ENCODE measurements at regions not wholly inside any gene's neighbourhood (a gene's known extent, or its start where the extent isn't known, plus 50 kb on each side); places are given as distances from the start of the nearest gene placed in this dataset.

- WGBS = 52% methylated on average over 4 of the region's 4 CpGs
- intact Hi-C loops (cut with DNase I) = no loop called here
- Histone ChIP-seq H3K9me3 (ENCODE audit: control insufficient read depth, low read length) (no peaks in the 10 kb centered on the region), H3K27me3 (ENCODE audit: control insufficient read depth, insufficient read depth) (no peaks in the 10 kb centered on the region), H3K4me1 (ENCODE audit: control insufficient read depth, insufficient read depth, low read length) (peaks cover 2% of the 10 kb centered on the region), H3K4me3 (ENCODE audit: low read length) (no peak overlapping the region), H3K27ac (ENCODE audit: low read length) (peak overlapping the region; percentile 75)
- ATAC-seq (no peak), DNase-seq (no peak)
These were observed 119.2 kb downstream of the TM2D1 start for GRCh38 chr1:61605607-61606321.

- WGBS = 73% methylated on average over 1 of the region's 1 CpG
These were observed 120.3 kb downstream of the TM2D1 start for GRCh38 chr1:61604684-61605083.

GRCh38 chr1:61604261-61604660, 120.7 kb downstream of the TM2D1 start:
- WGBS = 94% methylated on average over 4 of the region's 4 CpGs
- Histone ChIP-seq H3K4me1 (ENCODE audit: control insufficient read depth, insufficient read depth, low read length) (peaks cover 2% of the 10 kb centered on the region), H3K27ac (ENCODE audit: low read length) (no peak overlapping the region), H3K9me3 (ENCODE audit: control insufficient read depth, low read length) (no peaks in the 10 kb centered on the region), H3K27me3 (ENCODE audit: control insufficient read depth, insufficient read depth) (no peaks in the 10 kb centered on the region), H3K4me3 (ENCODE audit: low read length) (no peak overlapping the region)
- no peak for ATAC-seq
- DNase-seq = no peak
- intact Hi-C loops (cut with DNase I) = no loop called here

More at GRCh38 chr1:61604684-61605083, 120.3 kb downstream of the TM2D1 start:
- Histone ChIP-seq H3K9me3 (ENCODE audit: control insufficient read depth, low read length) (no peaks in the 10 kb centered on the region), H3K4me1 (ENCODE audit: control insufficient read depth, insufficient read depth, low read length) (peaks cover 2% of the 10 kb centered on the region), H3K27ac (ENCODE audit: low read length) (no peak overlapping the region), H3K4me3 (ENCODE audit: low read length) (no peak overlapping the region), H3K27me3 (ENCODE audit: control insufficient read depth, insufficient read depth) (no peaks in the 10 kb centered on the region)
- intact Hi-C loops (cut with DNase I) = no loop called here
- ATAC-seq (no peak), DNase-seq (no peak)

GRCh38 chr1:61602663-61603062, 122.3 kb downstream of the TM2D1 start:
- no peak overlapping the region for H3K4me3 ChIP-seq (ENCODE audit: low read length)
- WGBS = 84% methylated on average over 3 of the region's 3 CpGs
- H3K4me1 ChIP-seq (ENCODE audit: control insufficient read depth, insufficient read depth, low read length) = peaks cover 2% of the 10 kb centered on the region
- H3K27ac ChIP-seq (ENCODE audit: low read length) = no peak overlapping the region
- intact Hi-C loops (cut with DNase I) = no loop called here
- no peak for ATAC-seq
- no peaks in the 10 kb centered on the region for H3K27me3 ChIP-seq (ENCODE audit: control insufficient read depth, insufficient read depth)
- DNase-seq = no peak
- H3K9me3 ChIP-seq (ENCODE audit: control insufficient read depth, low read length) = no peaks in the 10 kb centered on the region

- 96% methylated on average over 2 of the region's 2 CpGs for WGBS
- intact Hi-C loops (cut with DNase I) = no loop called here
- Histone ChIP-seq H3K27me3 (ENCODE audit: control insufficient read depth, insufficient read depth) (no peaks in the 10 kb centered on the region), H3K4me1 (ENCODE audit: control insufficient read depth, insufficient read depth, low read length) (no peaks in the 10 kb centered on the region), H3K27ac (ENCODE audit: low read length) (no peak overlapping the region), H3K4me3 (ENCODE audit: low read length) (no peak overlapping the region), H3K9me3 (ENCODE audit: control insufficient read depth, low read length) (no peaks in the 10 kb centered on the region)
- ATAC-seq (no peak), DNase-seq (no peak)
These were observed 127.3 kb downstream of the TM2D1 start for GRCh38 chr1:61597601-61598000.

- ATAC-seq = no peak
- no peaks in the 10 kb centered on the region for H3K27me3 ChIP-seq (ENCODE audit: control insufficient read depth, insufficient read depth)
- intact Hi-C loops (cut with DNase I) = no loop called here
- H3K4me1 ChIP-seq (ENCODE audit: control insufficient read depth, insufficient read depth, low read length) = no peaks in the 10 kb centered on the region
- H3K9me3 ChIP-seq (ENCODE audit: control insufficient read depth, low read length) = no peaks in the 10 kb centered on the region
- DNase-seq = no peak
- H3K27ac ChIP-seq (ENCODE audit: low read length) = no peak overlapping the region
- WGBS = 98% methylated on average over 4 of the region's 4 CpGs
- H3K4me3 ChIP-seq (ENCODE audit: low read length) = no peak overlapping the region
These were observed 131.6 kb downstream of the TM2D1 start for GRCh38 chr1:61593331-61593730.

- intact Hi-C loops (cut with DNase I) = no loop called here
- WGBS = 62% methylated on average over 9 of the region's 9 CpGs
- Histone ChIP-seq H3K4me1 (ENCODE audit: control insufficient read depth, insufficient read depth, low read length) (no peaks in the 10 kb centered on the region), H3K27ac (ENCODE audit: low read length) (peak overlapping the region; percentile 7), H3K27me3 (ENCODE audit: control insufficient read depth, insufficient read depth) (no peaks in the 10 kb centered on the region), H3K9me3 (ENCODE audit: control insufficient read depth, low read length) (no peaks in the 10 kb centered on the region), H3K4me3 (ENCODE audit: low read length) (peak overlapping the region; percentile 11)
- DNase-seq = peak; percentile 43 to 74 (median 62)
- ATAC-seq = peak; percentile 76 to 85
These were observed 133.6 kb downstream of the TM2D1 start for GRCh38 chr1:61591351-61591750.

- no peak overlapping the region for H3K4me3 ChIP-seq (ENCODE audit: low read length)
- no peaks in the 10 kb centered on the region for H3K27me3 ChIP-seq (ENCODE audit: control insufficient read depth, insufficient read depth)
- H3K4me1 ChIP-seq (ENCODE audit: control insufficient read depth, insufficient read depth, low read length) = no peaks in the 10 kb centered on the region
- no peak overlapping the region for H3K27ac ChIP-seq (ENCODE audit: low read length)
- 57% methylated on average over 18 of the region's 18 CpGs for WGBS
- ATAC-seq (peak; percentile 65 to 77), DNase-seq (peak; percentile 53 to 85 (median 79))
- intact Hi-C loops (cut with DNase I) = no loop called here
- H3K9me3 ChIP-seq (ENCODE audit: control insufficient read depth, low read length) = no peaks in the 10 kb centered on the region
These were observed 135.9 kb downstream of the TM2D1 start for GRCh38 chr1:61588736-61589672.

- H3K4me3 ChIP-seq (ENCODE audit: low read length) = no peak overlapping the region
- ATAC-seq (no peak), DNase-seq (peak in 2 of 3 donors; percentile 17 to 42)
- H3K27me3 ChIP-seq (ENCODE audit: control insufficient read depth, insufficient read depth) = no peaks in the 10 kb centered on the region
- WGBS = 86% methylated on average over 7 of the region's 7 CpGs
- H3K9me3 ChIP-seq (ENCODE audit: control insufficient read depth, low read length) = no peaks in the 10 kb centered on the region
- intact Hi-C loops (cut with DNase I) = no loop called here
- H3K27ac ChIP-seq (ENCODE audit: low read length) = no peak overlapping the region
- H3K4me1 ChIP-seq (ENCODE audit: control insufficient read depth, insufficient read depth, low read length) = no peaks in the 10 kb centered on the region
These were observed 139.2 kb downstream of the TM2D1 start for GRCh38 chr1:61585714-61586113.

- WGBS = 76% methylated on average over 2 of the region's 2 CpGs
- H3K4me1 ChIP-seq (ENCODE audit: control insufficient read depth, insufficient read depth, low read length) = no peaks in the 10 kb centered on the region
- no peak overlapping the region for H3K4me3 ChIP-seq (ENCODE audit: low read length)
- intact Hi-C loops (cut with DNase I) = no loop called here
- H3K9me3 ChIP-seq (ENCODE audit: control insufficient read depth, low read length) = no peaks in the 10 kb centered on the region
- H3K27me3 ChIP-seq (ENCODE audit: control insufficient read depth, insufficient read depth) = no peaks in the 10 kb centered on the region
- H3K27ac ChIP-seq (ENCODE audit: low read length) = no peak overlapping the region
- DNase-seq (no peak), ATAC-seq (no peak)
These were observed 141.2 kb downstream of the TM2D1 start for GRCh38 chr1:61583703-61584102.

GRCh38 chr1:61581251-61581650, 143.7 kb downstream of the TM2D1 start:
- Histone ChIP-seq H3K27ac (ENCODE audit: low read length) (no peak overlapping the region), H3K4me3 (ENCODE audit: low read length) (no peak overlapping the region), H3K9me3 (ENCODE audit: control insufficient read depth, low read length) (no peaks in the 10 kb centered on the region), H3K27me3 (ENCODE audit: control insufficient read depth, insufficient read depth) (no peaks in the 10 kb centered on the region), H3K4me1 (ENCODE audit: control insufficient read depth, insufficient read depth, low read length) (no peaks in the 10 kb centered on the region)
- DNase-seq = no peak
- 86% methylated on average over 2 of the region's 2 CpGs for WGBS
- no peak for ATAC-seq
- intact Hi-C loops (cut with DNase I) = no loop called here

Measured in right cardiac atrium (tissue), 5 donors.